Prostate gland (tissue), 2 donors: ENCODE measurements at regions not wholly inside any gene's neighbourhood (a gene's known extent, or its start where the extent isn't known, plus 50 kb on each side); places are given as distances from the start of the nearest gene placed in this dataset.

ENCODE experiments used
- CTCF ChIP-seq, 4 experiments: fragments of 200-600 bp in 2 of 4; fragments of 450-650 bp in 2 of 4; sonication (generic) in 2 of 4; IDR thresholded peaks; 1 replicate in 3 of 4; 2 replicates in 1 of 4; pipeline ENCODE4 v1.5.1; 2016 to 2019; ENCODE audit warnings: antibody characterized with exemption in 4 of 4, mild to moderate bottlenecking in 2 of 4, moderate library complexity in 2 of 4
- POLR2AphosphoS5 ChIP-seq: sonication (generic); formaldehyde crosslinking; IDR thresholded peaks from one replicate; pipeline ENCODE4 v1.6.1; 2017; ENCODE audit warnings: antibody characterized with exemption

GRCh38 chr5:67639976-67640375 lies 443.4 kb upstream of the CD180 start:
- TF ChIP-seq CTCF (IDR thresholded peaks at IDR 0.05) (no peak), POLR2AphosphoS5 (no peak)
